Ovary (tissue), 7 donors: ENCODE measurements at regions not wholly inside any gene's neighbourhood (a gene's known extent, or its start where the extent isn't known, plus 50 kb on each side); places are given as distances from the start of the nearest gene placed in this dataset.

Experiments used
- DNase-seq, 5 donors: peaks; one replicate each; pipeline ENCODE4 v3.0.0-alpha.2; 2019 to 2020
- H3K27ac ChIP-seq, 2 donors: fragments of 200-600 bp; one replicate each; pipeline versions ENCODE4 v1.5.1 to v1.8.0; 2019 to 2022
- H3K27me3 ChIP-seq: fragments of 200-600 bp; one replicate; pipeline ENCODE4 v1.8.0; 2022
- H3K36me3 ChIP-seq: fragments of 200-600 bp; sonication (generic); one replicate; pipeline ENCODE4 v1.5.1; 2019
- H3K4me1 ChIP-seq: one replicate; pipeline ENCODE4 v1.8.1; 2013; ENCODE audit warnings: mild to moderate bottlenecking, moderate library complexity; ENCODE audit not compliant: insufficient read depth
- H3K4me3 ChIP-seq: fragments of 200-600 bp; sonication (generic); one replicate; pipeline ENCODE4 v1.5.1; 2017
- H3K9me3 ChIP-seq, 2 donors: fragments of 200-600 bp in 1 of 2; sonication (generic) in 1 of 2; one replicate each; pipeline versions ENCODE4 v1.5.1 to v1.8.1; 2013 to 2019; ENCODE audit warnings: mild to moderate bottlenecking in 1 of 2, moderate library complexity in 1 of 2
- EP300 ChIP-seq: sonication (generic); formaldehyde crosslinking; IDR thresholded peaks from one replicate; pipeline ENCODE4 v1.6.1; 2017; ENCODE audit warnings: antibody characterized with exemption
- POLR2A ChIP-seq: fragments of 450-650 bp; IDR thresholded peaks from one replicate; pipeline ENCODE4 v1.6.1; 2017; ENCODE audit warnings: antibody characterized with exemption, mild to moderate bottlenecking, moderate library complexity
- whole genome bisulfite sequencing, 3 donors: extraction: QIAGEN DNeasy Blood & Tissue Kit in 1 of 3; methylation state at CpG; one replicate each; pipeline versions ENCODE4 v1.1.5 to v1.1.7; 2013 to 2017; 5-methylcytosine and 5-hydroxymethylcytosine counted together
- intact Hi-C, 4 donors: fragments of 100-400 bp; cut with DNase I; formaldehyde crosslinking; loops; one replicate each; pipeline versions ENCODE4 v1.11.0 to v1.15.1; 2022 to 2023
- TF ChIP-seq, protein P1 (sequence below), 3 donors: fragments of 450-650 bp in 2 of 3; fragments of 200-600 bp in 1 of 3; IDR thresholded peaks; one replicate each; pipeline versions ENCODE4 v1.5.1 to v1.8.0; 2016 to 2022; ENCODE audit warnings: antibody characterized with exemption in 3 of 3, mild to moderate bottlenecking in 1 of 3
- donor health status: DM: no; HTN: no; CAD: no; lungs with moderate emphysema.
- donor health status: DM: no; HTN: no; CAD: no.
- donor health status: Bipolar disorder and iron deficiency.
- donor health status: DM: no; HTN: no; CAD: no.
- donor health status: DM: yes; HTN: yes; CAD: no.

DNA sequence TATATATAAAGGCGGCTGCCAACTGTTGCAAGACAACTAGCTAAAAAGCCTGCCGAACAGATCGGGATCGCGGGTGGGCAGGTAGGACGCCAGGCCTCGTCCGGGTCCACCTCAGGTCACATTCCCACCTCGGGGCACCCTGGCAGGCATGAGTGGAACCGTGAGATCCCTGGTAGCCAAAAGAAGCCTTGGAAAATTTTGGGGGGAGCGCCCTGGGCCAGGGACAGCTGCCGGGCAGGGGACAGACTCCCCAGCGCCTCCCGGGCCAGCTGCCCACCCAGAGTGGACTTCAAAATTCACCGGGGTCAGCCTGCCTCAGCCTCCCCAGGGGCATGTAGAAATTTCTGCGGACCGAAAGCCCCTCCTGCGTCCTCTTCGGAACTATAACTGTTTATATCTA, 760.9 kb downstream of the KCNJ18 start:
- H3K27me3 ChIP-seq = no peaks in the 10 kb centered on the region
- TF ChIP-seq, protein P1, sequence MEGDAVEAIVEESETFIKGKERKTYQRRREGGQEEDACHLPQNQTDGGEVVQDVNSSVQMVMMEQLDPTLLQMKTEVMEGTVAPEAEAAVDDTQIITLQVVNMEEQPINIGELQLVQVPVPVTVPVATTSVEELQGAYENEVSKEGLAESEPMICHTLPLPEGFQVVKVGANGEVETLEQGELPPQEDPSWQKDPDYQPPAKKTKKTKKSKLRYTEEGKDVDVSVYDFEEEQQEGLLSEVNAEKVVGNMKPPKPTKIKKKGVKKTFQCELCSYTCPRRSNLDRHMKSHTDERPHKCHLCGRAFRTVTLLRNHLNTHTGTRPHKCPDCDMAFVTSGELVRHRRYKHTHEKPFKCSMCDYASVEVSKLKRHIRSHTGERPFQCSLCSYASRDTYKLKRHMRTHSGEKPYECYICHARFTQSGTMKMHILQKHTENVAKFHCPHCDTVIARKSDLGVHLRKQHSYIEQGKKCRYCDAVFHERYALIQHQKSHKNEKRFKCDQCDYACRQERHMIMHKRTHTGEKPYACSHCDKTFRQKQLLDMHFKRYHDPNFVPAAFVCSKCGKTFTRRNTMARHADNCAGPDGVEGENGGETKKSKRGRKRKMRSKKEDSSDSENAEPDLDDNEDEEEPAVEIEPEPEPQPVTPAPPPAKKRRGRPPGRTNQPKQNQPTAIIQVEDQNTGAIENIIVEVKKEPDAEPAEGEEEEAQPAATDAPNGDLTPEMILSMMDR (IDR thresholded peaks at IDR 0.05) = no peak
- TF ChIP-seq POLR2A (no peak), EP300 (no peak)
- no peak overlapping the region for H3K4me3 ChIP-seq
- intact Hi-C loops = no loop called here
- H3K27ac ChIP-seq = no peak overlapping the region
- no peaks in the 10 kb centered on the region for H3K9me3 ChIP-seq
- DNase-seq = no peak
- 85 to 90% (median 87%) methylated on average over 19 of the region's 19 CpGs for WGBS, 3 donors
- H3K36me3 ChIP-seq = no peaks in the 10 kb centered on the region
- no peaks in the 10 kb centered on the region for H3K4me1 ChIP-seq

DNA sequence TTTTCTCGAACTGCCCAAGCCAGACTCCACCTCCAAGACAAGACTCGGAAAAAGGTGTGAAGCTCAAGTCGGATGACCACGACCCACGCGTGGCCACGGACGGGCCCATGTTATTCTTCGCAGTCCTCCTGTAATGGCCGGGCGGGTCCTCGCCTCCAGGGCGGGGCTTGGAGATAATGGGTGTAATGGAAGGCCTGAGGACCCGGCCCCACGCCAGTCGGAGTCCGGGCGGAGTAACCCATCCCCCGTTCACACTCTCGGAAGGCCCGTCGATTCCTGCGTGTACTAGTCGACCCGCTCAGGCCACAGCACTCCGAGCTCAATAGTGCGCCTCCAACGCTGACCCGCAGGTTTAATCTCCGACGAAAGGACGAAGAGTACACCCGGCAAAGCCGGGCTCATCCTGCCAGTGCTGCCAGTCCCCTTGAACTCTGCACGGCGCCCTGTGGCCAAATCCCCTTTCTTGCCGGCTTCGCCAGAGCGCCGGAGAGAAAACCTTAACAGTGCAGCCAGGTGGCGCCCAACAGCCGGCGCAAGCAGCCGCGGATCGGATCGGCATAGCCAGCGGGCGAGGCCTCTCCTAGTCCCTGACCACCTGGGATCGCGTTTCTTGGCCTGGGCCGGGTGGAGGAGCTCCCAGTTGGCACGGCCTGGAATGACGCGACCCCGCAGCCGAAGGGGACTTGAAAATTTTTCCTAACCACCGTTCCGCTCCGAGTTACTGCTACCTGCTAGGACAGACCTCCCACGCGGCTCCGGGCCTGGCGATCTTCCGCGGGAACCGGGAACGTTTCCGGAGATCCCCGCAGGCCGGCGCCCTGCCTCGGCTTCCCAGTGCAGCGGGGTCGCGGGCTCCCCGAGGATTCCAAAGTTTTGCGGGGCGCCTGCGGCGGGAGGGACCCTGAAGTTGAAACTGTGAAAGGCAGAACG, 762.0 kb downstream of the KCNJ18 start:
- Histone ChIP-seq H3K27me3 (no peaks in the 10 kb centered on the region), H3K4me3 (no peak overlapping the region), H3K9me3 (peaks cover 0 to 4% of the 10 kb centered on the region in 2 donors), H3K36me3 (no peaks in the 10 kb centered on the region), H3K27ac (no peak overlapping the region), H3K4me1 (no peaks in the 10 kb centered on the region)
- TF ChIP-seq, protein P1 (IDR thresholded peaks at IDR 0.05) = no peak
- TF ChIP-seq EP300 = no peak
- no peak for TF ChIP-seq POLR2A
- 66 to 76% (median 75%) methylated on average over 82 of the region's 82 CpGs for WGBS, 3 donors
- intact Hi-C loops = no loop called here
- no peak for DNase-seq

DNA sequence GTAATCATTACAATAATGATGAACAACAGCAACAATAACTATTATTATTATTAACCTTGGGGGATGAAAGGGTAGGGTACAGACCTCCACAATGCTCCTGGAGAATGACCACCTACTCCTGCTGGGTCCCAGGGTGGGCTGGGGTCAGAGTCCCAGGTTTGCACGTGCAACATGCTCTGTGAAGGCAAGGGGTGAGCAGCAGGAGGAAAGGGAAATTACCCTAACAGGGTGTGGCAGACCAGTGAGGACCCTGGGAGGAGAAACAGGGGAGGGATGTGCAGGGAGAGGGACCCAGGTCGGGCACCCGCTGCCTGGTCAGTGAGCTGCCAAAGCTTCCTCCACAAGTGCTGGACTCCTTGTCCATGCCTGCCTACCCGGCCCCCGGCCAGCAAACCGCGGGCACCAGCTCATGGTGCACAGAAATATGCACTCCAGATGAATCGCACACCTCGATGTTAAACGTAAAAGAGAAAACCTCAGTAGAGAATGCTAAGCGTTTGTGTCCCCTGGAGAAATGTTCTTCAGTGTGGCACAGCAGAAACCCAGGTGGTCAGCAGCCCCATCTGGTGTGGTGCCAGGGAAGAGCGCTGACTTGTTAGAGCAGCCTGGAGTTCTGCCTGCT, 767.1 kb downstream of the KCNJ18 start:
- H3K27ac ChIP-seq = no peak overlapping the region
- H3K9me3 ChIP-seq = peaks cover 0 to 4% of the 10 kb centered on the region in 2 donors
- no peaks in the 10 kb centered on the region for H3K4me1 ChIP-seq
- TF ChIP-seq EP300 (no peak), POLR2A (no peak)
- TF ChIP-seq, protein P1 (IDR thresholded peaks at IDR 0.05) = no peak
- WGBS, 3 donors = 77 to 86% (median 78%) methylated on average over 12 of the region's 12 CpGs
- DNase-seq = no peak
- intact Hi-C loops = no loop called here
- no peaks in the 10 kb centered on the region for H3K36me3 ChIP-seq
- no peak overlapping the region for H3K4me3 ChIP-seq
- no peaks in the 10 kb centered on the region for H3K27me3 ChIP-seq

DNA sequence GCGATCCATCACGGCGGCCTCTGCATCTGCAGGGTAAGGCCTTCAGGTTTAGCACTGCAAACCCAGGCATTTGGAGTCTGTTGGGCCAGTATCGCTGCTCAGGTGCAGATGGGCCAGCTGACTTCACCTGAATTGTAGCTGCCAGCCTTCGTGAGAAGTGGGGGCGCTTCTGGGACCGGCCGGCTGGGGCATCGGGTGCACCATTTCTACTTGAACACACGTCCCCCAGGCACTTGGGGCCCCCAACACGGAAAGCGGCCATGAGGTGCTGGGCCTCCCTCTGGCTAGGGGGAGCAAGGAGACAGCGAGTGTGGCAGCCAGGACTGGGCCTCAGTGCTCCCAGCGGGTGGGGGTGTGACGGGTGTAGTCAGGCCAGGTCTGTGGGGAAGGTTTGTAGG, 767.6 kb downstream of the KCNJ18 start:
- no peaks in the 10 kb centered on the region for H3K36me3 ChIP-seq
- peaks cover 0 to 4% of the 10 kb centered on the region in 2 donors for H3K9me3 ChIP-seq
- intact Hi-C loops = no loop called here
- H3K4me3 ChIP-seq = no peak overlapping the region
- DNase-seq = no peak
- no peaks in the 10 kb centered on the region for H3K4me1 ChIP-seq
- H3K27ac ChIP-seq = no peak overlapping the region
- no peaks in the 10 kb centered on the region for H3K27me3 ChIP-seq
- WGBS, 3 donors = 75 to 80% (median 76%) methylated on average over 15 of the region's 15 CpGs
- TF ChIP-seq POLR2A (no peak), EP300 (no peak)
- TF ChIP-seq, protein P1 (IDR thresholded peaks at IDR 0.05) = no peak
